ENCODE measurements at regions not wholly inside any gene's neighbourhood (a gene's known extent, or its start where the extent isn't known, plus 50 kb on each side); places are given as distances from the start of the nearest gene placed in this dataset.

DNA sequence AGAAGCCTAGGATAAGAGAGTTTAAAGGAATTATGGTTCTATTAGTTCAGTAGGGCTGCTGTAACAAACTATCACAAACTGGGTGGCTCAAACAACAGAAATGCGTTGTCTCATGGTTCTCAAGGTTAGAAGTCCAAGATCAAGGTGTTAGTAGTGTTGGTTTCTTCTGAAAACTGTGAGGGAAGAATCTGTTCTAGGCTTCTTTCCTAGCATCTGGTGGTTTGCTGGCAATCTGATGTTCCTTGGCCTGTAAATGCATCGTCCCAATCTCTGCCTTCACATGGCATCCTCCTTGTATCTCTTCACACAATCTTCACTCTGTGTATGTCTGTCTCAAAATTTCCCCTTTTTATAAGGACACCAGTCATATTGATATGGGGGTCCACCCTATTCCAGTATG is 76.3 kb downstream of the MDH1 start (continued):
- TF ChIP-seq, protein P1, sequence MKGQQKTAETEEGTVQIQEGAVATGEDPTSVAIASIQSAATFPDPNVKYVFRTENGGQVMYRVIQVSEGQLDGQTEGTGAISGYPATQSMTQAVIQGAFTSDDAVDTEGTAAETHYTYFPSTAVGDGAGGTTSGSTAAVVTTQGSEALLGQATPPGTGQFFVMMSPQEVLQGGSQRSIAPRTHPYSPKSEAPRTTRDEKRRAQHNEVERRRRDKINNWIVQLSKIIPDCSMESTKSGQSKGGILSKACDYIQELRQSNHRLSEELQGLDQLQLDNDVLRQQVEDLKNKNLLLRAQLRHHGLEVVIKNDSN (IDR thresholded peaks at IDR 0.05; ENCODE audit: borderline replicate concordance, low read depth), result no peak
- TF ChIP-seq MEF2A (IDR thresholded peaks at IDR 0.05; ENCODE audit: borderline replicate concordance, low read depth) (no peak), POLR2AphosphoS5 (IDR thresholded peaks at IDR 0.05; ENCODE audit: low read depth, low read length) (no peak), TCF12 (IDR thresholded peaks at IDR 0.05) (no peak)

- no peaks in the 10 kb centered on the region; a peak in 1 of 4 replicates for H3K4me1 ChIP-seq (ENCODE audit: control insufficient read depth in 1 of 2, insufficient read depth in 2 of 2, low read depth in 1 of 2, low read length in 1 of 2)
- H3K9me2 ChIP-seq, result no peaks in the 10 kb centered on the region
- no peak overlapping the region for H3K4me3 ChIP-seq (ENCODE audit: low read depth in 2 of 2, low read length in 1 of 2)
- H3K27ac ChIP-seq (ENCODE audit: low read depth in 2 of 2, low read length in 1 of 2), result peak overlapping the region in 1 of 2 experiments; percentile 42; a peak in 2 of 4 replicates
- ChIA-PET POLR2A (no interaction called here), CTCF (no interaction called here)
- H2AFZ ChIP-seq (ENCODE audit: low read depth), result no peak overlapping the region; the same call in 1 of the 2 replicates
- peaks cover 2% of the 10 kb centered on the region for H3F3A ChIP-seq (replicated peaks; ENCODE audit: insufficient read depth)
- H3K9me3 ChIP-seq, result no peaks in the 10 kb centered on the region
- no peak overlapping the region for H3K9ac ChIP-seq
- no peak for TF ChIP-seq GATA2 (CRISPR knock-in tag; IDR thresholded peaks at IDR 0.05)
- TF ChIP-seq NRF1 (IDR thresholded peaks at IDR 0.05; ENCODE audit: low read depth, low read length), result no peak
- TF ChIP-seq, protein P2, sequence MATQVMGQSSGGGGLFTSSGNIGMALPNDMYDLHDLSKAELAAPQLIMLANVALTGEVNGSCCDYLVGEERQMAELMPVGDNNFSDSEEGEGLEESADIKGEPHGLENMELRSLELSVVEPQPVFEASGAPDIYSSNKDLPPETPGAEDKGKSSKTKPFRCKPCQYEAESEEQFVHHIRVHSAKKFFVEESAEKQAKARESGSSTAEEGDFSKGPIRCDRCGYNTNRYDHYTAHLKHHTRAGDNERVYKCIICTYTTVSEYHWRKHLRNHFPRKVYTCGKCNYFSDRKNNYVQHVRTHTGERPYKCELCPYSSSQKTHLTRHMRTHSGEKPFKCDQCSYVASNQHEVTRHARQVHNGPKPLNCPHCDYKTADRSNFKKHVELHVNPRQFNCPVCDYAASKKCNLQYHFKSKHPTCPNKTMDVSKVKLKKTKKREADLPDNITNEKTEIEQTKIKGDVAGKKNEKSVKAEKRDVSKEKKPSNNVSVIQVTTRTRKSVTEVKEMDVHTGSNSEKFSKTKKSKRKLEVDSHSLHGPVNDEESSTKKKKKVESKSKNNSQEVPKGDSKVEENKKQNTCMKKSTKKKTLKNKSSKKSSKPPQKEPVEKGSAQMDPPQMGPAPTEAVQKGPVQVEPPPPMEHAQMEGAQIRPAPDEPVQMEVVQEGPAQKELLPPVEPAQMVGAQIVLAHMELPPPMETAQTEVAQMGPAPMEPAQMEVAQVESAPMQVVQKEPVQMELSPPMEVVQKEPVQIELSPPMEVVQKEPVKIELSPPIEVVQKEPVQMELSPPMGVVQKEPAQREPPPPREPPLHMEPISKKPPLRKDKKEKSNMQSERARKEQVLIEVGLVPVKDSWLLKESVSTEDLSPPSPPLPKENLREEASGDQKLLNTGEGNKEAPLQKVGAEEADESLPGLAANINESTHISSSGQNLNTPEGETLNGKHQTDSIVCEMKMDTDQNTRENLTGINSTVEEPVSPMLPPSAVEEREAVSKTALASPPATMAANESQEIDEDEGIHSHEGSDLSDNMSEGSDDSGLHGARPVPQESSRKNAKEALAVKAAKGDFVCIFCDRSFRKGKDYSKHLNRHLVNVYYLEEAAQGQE (IDR thresholded peaks at IDR 0.05; ENCODE audit: low read depth, low read length), result no peak
- no peak for TF ChIP-seq EP300 (IDR thresholded peaks at IDR 0.05; ENCODE audit: borderline replicate concordance in 1 of 2, low read depth in 1 of 2, low read length in 1 of 2)
- peak overlapping the region; percentile 10; the same call in 1 of the 2 replicates for H3K4me2 ChIP-seq
- DNase-seq, result no peak
- H3K27me3 ChIP-seq (ENCODE audit: insufficient read depth), result no peaks in the 10 kb centered on the region
- no peaks in the 10 kb centered on the region for H4K20me1 ChIP-seq (ENCODE audit: insufficient read depth)
- no peaks in the 10 kb centered on the region for H3K79me2 ChIP-seq (ENCODE audit: insufficient read depth)
- WGBS (ENCODE audit: low lambda C conversion rate), result 62% methylated on average over 2 of the region's 2 CpGs
- no peaks in the 10 kb centered on the region for H3K36me3 ChIP-seq (replicated peaks in 1 of 2; ENCODE audit: control insufficient read depth in 1 of 2, insufficient read depth in 2 of 2, low read length in 1 of 2)
Observed at GRCh38 chr2:63665846-63666475, 77.2 kb downstream of the MDH1 start.

DNA sequence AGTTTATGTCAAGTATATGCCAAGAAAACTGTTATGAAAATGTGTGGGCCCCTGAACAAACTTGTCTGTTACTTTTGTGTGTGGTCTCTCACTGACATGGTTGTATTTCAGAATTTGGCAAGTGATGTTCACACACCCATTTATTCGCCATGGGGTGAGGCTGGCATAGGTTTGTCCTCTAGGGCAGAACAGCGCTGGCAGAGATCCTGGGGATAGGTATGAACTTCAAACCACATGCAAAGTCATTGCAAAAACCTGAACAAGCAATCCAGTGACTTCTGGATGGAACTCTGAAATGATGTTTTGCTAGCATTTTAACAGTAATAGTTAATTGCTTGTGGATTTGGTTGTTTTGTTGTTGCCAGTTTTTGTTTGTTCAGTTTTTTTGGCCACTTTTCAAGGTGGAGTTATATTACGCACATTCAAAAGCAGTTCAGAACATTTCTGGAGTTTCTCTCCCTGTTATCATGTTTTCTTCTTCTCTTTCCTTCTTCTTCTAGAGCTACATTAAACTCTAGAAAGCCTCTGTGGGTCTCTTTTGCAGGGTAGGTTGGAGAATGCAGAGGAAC is 78.5 kb downstream of the MDH1 start:
- 85% methylated on average over 3 of the region's 3 CpGs for WGBS (ENCODE audit: low lambda C conversion rate)

More for the DNA sequence above, 78.5 kb downstream of the MDH1 start:
- CTCF ChIA-PET, result interaction anchor here (1.3 kb wide), 1 partner anchor 23 kb away, joined by 4 read pairs; no protein-coding TSS in a partner anchor
- Histone ChIP-seq H3F3A (replicated peaks; ENCODE audit: insufficient read depth) (no peaks in the 10 kb centered on the region), H3K27me3 (ENCODE audit: insufficient read depth) (no peaks in the 10 kb centered on the region), H3K4me2 (no peak overlapping the region), H3K9me3 (no peaks in the 10 kb centered on the region), H3K9me2 (no peaks in the 10 kb centered on the region), H3K27ac (ENCODE audit: low read depth in 2 of 2, low read length in 1 of 2) (no peak overlapping the region), H3K36me3 (replicated peaks in 1 of 2; ENCODE audit: control insufficient read depth in 1 of 2, insufficient read depth in 2 of 2, low read length in 1 of 2) (no peaks in the 10 kb centered on the region), H3K4me1 (ENCODE audit: control insufficient read depth in 1 of 2, insufficient read depth in 2 of 2, low read depth in 1 of 2, low read length in 1 of 2) (no peaks in the 10 kb centered on the region; a peak in 1 of 4 replicates), H3K79me2 (ENCODE audit: insufficient read depth) (no peaks in the 10 kb centered on the region), H3K9ac (no peak overlapping the region), H2AFZ (ENCODE audit: low read depth) (no peak overlapping the region), H3K4me3 (ENCODE audit: low read depth in 2 of 2, low read length in 1 of 2) (no peak overlapping the region), H4K20me1 (ENCODE audit: insufficient read depth) (no peaks in the 10 kb centered on the region)
- no peak for TF ChIP-seq NFIC (IDR thresholded peaks at IDR 0.05; ENCODE audit: borderline replicate concordance)
- DNase-seq, result no peak
- POLR2A ChIA-PET, result no interaction called here

Data from SK-N-SH (cell line).